Cardiac fibroblast (primary cell): ENCODE measurements at regions not wholly inside any gene's neighbourhood (a gene's known extent, or its start where the extent isn't known, plus 50 kb on each side); places are given as distances from the start of the nearest gene placed in this dataset.

Source experiments
- DNase-seq, 2 donors: peaks; one replicate each; pipeline versions ENCODE4 v3.0.0 to v3.0.0-alpha.2; 2010; ENCODE audit warnings: low read depth in 2 of 2
- H3K4me3 ChIP-seq, 2 donors: replicated peaks in 1 of 2; 1 replicate in 1 of 2; 2 replicates in 1 of 2; pipeline ENCODE4 v1.5.1; 2011; ENCODE audit warnings: low read depth in 2 of 2, low read length in 2 of 2, mild to moderate bottlenecking in 2 of 2, moderate library complexity in 1 of 2
- CTCF ChIP-seq: IDR thresholded peaks from one replicate; pipeline ENCODE4 v1.5.1; 2011; ENCODE audit warnings: low read depth, mild to moderate bottlenecking, low read length, inconsistent platforms

- TF ChIP-seq CTCF = no peak
- no peak for DNase-seq
- H3K4me3 ChIP-seq = no peak overlapping the region
Measured at GRCh38 chr12:97748298-97748697, 285.7 kb downstream of the RMST start.

GRCh38 chr12:97751704-97752103 lies 289.1 kb downstream of the RMST start:
- DNase-seq = no peak
- H3K4me3 ChIP-seq = no peak overlapping the region
- TF ChIP-seq CTCF = no peak

GRCh38 chr12:97752129-97752528 lies 289.5 kb downstream of the RMST start:
- DNase-seq = no peak
- TF ChIP-seq CTCF = no peak
- H3K4me3 ChIP-seq = no peak overlapping the region

GRCh38 chr12:97753332-97753731 lies 290.7 kb downstream of the RMST start:
- DNase-seq = no peak
- no peak overlapping the region for H3K4me3 ChIP-seq
- no peak for TF ChIP-seq CTCF

GRCh38 chr12:97754306-97754705 lies 291.7 kb downstream of the RMST start:
- no peak for TF ChIP-seq CTCF
- no peak overlapping the region for H3K4me3 ChIP-seq
- DNase-seq = no peak

- no peak overlapping the region for H3K4me3 ChIP-seq
- no peak for DNase-seq
- TF ChIP-seq CTCF = no peak
Measured at GRCh38 chr12:97756066-97756666, 293.6 kb downstream of the RMST start.

GRCh38 chr12:97756741-97757140 lies 294.1 kb downstream of the RMST start:
- TF ChIP-seq CTCF = no peak
- no peak for DNase-seq
- no peak overlapping the region for H3K4me3 ChIP-seq
